NCI-H446 treated with DMSO at 0.1 percent for 48 hours (cell line): ENCODE measurements at regions not wholly inside any gene's neighbourhood (a gene's known extent, or its start where the extent isn't known, plus 50 kb on each side); places are given as distances from the start of the nearest gene placed in this dataset.
"Not testable (repeated sequence)": the region's sequence is repeated elsewhere in the genome, so short reads cannot be mapped to it uniquely, and the experiment has no call there.

Source experiments
- DNase-seq: peaks from one replicate; lab custom pipeline; 2025; lab: John Stamatoyannopoulos, UW

DNA sequence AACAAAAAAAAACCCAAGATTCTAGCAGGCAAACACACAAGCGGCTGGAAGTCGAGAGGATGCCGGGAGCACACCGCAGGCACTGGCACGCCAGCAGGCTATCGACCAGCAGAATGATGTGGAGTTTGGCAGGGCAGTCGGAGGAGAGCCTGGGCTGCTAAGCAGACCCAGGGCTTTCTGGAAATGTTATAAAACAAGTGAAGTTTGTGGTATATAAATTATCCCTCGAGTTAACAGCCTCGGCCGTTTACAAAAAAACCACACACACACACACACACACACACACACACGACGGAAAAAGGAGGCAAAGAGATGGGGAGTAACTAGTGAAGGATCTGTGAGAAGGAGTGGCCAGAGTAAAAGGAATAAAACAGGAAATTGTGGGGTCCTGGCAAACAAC lies 87.2 kb upstream of the IVNS1ABP start:
- DNase-seq = no peak

DNA sequence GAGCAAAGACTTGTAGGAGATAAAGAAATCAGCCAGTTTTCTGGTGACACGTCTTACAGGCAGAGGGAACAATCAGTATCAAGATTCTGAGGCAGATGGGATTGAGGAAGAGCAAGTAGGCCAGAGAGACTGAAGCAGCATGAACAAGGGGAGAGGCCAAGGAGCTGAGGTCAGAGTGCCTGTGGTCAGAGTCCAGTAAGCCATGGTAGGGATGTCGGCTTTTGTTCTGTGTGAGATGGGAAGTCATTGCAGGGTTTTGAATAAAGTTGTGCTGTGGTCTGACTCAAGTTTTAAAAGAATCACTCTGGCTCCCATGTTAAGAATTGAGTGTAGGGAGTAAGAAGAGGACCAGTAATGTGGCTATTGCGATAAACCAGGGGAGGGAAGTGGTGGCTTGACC lies 85.9 kb upstream of the IVNS1ABP start:
- no peak for DNase-seq

DNA sequence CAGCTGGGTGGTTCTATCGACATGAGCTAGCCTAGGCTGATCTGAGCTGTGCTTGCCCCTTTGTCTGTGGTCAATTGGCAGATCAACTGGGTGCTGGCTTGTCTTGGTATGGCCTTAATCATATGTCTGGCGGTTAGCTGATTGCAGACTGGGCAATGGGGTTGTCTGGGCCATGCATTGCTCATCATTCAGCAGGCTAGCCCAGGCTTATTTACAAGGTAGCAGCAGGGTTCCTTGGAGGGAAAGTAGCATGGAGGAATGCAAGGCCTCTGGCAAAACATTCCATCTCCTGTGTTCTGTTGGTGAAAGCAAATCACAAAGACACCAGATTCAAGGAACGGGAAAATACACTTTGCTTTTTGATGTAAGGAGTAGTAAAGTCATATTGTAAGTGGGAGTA lies 84.0 kb upstream of the IVNS1ABP start:
- no peak for DNase-seq

DNA sequence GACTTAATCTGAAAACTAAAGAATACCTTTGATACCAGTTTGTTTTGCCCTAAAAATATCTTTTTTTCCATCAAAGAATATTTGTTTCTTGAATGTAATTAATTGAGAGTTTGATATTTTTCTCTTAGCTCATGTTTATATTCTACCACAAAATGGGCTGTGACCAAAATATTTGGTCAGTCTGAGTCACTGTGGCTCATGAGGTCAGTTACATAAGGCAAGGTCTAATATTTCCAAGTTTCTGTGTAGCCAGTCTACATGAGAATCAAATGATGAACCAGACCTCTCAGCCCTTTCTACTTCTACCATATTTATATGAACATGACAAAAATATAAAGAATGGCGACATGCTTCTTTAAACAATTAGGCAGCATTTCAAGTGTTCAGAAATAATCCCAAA lies 83.0 kb upstream of the IVNS1ABP start:
- no peak for DNase-seq

DNA sequence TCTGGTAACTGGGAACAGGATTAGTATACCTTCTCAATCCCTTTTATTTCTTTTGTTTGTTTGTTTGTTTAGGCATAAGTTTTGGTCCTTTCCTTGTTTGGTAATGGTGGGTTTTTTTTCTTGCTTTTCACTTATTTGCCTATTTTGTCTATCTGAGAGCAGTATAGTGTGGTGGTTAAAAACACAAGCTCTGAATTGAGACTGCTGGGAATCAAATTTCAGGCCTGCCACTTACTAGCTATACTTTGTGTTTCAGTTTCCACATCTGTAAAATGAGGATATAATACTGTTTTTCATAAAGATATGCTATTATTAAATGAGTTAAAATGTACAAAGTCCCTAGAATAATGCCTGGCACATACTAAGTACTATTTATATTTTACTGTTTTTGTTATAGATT lies 81.6 kb upstream of the IVNS1ABP start:
- DNase-seq = no peak

DNA sequence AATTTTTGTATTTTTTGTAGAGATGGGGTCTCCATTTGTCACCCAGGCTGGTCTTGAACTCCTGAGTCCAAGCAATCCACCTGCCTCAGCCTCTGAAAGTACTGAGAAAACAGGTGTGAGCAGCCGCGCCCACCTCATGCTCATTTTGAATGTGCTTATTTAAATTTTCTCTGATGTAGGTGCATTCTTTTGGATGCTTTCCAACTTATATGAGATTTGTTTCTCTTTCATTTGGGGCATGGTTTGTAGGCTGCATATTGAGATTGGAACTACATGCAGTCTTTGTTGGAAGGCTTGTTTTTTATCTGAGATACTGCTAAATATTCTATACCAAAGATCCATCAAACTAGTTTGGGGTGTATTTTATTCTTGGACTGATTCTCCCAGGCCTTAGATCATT lies 81.0 kb upstream of the IVNS1ABP start:
- DNase-seq = no peak

DNA sequence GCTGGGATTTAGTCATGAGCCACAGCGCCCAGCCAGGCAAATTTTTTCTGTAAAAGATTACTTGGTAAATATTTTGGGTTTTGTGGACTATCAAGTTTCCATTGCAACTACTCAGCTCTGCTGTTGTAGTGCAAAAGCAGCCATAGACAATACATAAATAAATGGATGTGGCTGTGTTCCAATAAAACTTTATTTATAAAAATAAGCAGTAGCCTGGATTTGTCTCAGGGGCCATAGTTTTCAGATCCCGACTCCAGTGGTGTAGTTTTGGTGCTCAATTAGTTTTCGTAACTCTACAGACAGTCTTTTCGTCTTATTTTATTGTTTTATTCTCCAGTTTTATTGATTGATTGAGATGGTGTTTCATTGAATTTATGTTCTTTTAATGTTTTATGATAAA lies 80.1 kb upstream of the IVNS1ABP start:
- DNase-seq = no peak

DNA sequence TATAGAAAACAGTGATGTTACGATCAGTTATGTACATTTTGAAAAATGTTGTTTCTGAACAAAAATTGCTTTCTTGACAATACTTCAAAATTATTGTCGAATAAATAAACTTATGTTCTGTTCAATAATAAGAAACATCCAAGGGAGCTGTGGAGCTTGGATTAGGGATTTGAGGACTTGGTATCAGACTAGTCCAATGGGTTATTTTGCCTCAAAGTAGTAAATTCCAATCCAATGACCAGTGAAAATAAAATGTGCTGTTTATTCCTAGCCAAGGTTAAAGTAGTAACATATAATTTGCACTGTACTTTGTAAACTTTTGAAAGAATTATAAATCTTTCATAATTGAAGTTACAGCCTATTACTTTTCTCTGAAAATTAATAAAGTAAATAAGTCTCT lies 79.1 kb upstream of the IVNS1ABP start:
- DNase-seq = no peak

DNA sequence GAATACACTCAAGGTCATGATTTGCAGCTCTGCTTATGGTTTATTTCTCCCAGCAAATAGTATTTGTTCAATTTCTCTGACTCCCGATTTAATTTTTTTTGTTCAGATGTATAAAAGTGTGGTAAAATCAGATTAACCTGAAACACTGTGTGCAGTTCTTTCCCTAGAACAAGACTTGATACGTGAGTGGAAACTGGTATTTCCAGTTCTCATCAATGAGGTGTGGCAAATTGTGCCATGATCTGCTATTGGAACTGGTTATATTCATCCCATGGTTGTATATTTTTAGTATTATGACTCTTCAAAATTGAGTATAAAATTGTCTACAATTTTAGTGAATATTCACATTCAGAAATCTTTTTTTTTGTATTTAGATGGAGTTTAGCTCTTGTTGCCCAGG lies 76.8 kb upstream of the IVNS1ABP start:
- DNase-seq = no peak

DNA sequence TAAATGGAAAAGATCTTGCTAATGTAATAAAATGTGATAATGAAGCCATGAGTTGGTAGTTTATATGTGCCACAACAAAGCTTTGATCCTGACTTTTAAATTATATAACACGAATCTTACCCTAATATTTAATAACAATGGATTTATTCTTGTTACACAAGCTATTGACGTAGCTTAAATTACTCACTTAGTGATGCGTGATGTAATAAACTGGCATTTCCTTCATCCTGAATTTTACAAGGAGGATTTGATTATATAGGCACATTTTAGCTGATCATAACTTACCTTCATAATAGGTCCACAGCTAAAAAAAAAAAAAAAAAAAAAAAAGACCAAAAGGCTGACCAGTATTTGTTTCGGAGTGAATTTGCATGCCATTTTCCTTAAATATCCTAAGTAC lies 76.2 kb upstream of the IVNS1ABP start:
- DNase-seq = no peak

DNA sequence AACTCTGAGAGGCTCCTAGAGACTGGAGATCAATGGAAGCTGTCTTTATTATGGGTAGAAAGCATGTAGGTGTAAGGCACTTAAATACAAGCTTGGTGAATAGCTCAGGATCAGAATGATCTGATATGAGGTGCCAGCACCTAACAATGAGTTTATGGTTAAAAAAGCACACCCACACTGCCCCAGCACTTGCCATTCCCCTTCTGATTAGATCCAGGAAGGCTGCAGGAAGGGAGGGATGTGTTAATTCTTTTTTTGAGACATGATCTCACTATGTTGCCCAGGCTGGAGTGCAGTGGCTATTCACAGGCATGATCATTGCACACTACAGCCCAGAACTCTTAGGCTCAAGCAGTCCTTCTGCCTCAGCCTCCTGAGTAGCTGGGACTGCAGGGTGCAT lies 71.8 kb upstream of the IVNS1ABP start:
- no peak for DNase-seq

DNA sequence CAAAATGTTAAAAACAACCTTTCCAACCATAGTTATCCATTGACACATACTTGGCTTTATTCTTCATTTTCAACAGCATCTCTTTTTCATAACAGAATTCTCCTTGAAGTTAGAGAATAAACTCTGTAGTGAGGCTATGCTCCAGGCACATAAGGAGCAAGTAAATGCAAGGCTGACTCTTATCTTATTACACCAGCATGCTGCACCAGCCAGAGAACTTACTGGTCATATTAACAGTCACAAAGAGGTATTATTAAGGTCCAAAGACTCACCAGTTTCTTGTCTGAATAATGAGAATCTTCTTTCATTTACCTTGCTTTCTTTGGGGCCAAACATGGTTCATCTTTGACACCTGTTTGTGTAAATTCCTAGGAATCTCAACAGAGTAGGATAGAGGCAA lies 71.3 kb upstream of the IVNS1ABP start:
- no peak for DNase-seq

DNA sequence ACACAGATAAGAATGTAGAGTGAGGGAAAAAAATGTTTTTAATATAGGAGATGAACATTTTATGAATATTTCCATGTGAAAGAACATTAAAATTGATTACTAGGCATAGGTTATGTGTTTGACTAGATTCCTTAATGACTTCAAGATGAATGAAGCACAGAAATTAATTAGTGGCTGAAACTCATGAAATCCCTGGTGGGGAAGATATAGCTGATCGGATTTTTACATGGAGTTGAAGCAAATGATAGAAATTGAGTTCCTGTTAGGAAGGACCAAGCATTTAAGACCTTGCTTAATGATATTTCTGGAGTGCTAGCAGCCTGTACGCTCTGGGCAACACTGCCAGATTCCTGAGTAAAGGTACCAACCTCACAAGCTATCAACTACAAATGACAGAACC lies 68.9 kb upstream of the IVNS1ABP start:
- no peak for DNase-seq

DNA sequence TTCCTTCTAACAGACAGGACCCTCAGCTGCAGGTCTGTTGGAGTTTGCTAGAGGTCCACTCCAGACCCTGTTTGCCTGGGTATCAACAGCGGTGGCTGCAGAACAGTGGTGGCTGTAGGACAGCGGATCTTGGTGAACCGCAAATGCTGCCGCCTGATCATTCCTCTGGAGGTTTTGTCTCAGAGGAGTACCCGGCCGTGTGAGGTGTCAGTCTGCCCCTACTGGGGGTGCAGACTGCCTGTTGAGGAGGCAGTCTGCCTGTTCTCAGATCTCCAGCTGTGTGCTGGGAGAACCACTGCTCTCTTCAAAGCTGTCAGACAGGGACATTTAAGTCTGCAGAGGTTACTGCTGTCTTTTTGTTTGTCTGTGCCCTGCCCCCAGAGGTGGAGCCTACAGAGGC lies 66.8 kb upstream of the IVNS1ABP start:
- not testable (repeated sequence) for DNase-seq

DNA sequence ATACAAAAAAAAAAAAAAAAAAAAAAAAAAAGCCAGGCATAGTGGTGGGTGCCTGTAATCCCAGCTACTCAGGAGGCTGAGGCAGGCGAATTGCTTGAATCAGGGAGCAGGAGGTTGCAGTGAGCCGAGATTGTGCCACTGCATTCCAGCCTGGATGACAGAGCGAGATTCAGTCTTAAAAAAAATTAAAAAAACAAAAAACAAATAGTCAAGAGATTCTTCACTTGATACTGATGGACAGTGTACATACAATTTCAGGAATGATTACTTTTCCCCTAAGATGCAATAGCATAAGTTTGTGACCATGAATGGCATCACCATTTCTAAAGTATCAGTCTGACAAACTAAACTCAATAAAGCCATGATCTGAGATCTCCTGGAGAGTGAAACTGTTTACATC lies 60.8 kb upstream of the IVNS1ABP start:
- no peak for DNase-seq

DNA sequence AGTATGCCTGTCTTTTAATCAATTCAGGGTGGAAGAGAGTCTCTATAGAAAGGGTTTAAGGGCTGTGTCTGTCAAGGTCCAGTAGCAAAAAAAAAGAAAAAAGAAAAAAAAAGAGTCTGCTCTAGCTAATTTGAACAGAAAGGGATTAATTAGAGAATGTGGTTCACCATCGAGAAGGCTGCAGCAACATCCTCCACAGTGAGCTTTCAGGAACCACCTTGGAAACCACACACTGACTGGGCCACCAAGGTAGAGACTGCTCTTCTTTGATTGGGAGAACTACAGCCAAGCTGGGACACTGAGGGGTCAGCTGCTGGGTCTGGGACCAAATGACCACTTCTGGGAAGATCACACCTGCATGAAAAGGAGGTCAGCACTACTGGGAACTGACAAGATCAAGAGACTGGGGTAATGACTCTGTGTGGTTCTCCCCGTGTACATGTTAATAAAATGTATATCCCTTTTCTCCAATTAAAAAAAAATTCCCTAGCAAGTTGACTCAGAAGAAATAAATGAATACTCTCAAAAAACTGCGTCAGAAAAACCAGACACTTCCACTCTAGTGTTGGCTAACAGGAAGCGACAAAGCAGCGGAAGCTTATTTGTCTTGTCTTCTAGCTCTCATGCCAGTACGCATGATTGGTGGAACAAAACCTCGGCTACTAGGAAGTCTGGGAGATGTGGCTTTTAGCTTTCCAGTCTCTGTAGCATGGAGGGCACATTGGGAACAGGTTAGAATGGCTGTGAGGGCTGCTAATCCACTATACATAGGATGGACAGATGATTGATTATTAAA lies 60.0 kb upstream of the IVNS1ABP start:
- no peak for DNase-seq

DNA sequence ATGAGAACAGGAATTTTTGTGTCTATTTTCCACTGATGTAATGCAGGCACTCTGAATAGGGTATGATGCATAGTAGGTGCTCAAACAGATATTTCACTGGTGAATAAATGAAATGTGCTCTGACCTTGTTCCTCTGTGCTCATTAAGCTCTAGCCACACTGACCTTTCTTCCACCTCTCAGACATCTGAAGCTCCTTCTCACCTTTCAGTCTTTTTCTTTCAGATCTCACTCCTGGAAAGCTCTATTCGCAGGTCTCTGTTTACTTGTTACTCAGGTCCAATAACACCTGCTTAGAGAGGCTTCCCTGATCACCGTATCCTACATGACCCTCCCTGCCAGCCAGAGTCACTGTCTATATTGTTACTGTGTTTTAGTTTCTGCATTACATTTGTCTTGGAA lies 59.2 kb upstream of the IVNS1ABP start:
- no peak for DNase-seq

DNA sequence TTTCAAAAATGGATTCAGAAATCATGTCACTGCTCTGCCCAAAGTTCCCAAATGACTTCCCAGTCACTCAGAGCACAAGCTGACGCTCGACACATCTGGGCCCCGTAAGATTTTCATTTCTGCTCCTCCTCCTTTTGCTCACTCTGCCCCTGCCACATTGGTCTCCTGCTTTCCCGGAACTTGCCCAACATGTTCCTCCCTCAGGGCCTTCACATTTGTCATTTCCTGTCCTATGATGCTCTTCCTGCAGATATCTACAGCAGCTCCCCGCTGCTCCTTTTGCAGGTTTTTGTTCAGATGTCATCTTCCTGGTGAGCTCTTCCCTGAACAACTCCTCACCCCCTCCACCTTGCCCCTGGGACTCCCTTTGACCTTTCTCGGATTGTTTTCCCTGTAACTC lies 58.5 kb upstream of the IVNS1ABP start:
- no peak for DNase-seq

DNA sequence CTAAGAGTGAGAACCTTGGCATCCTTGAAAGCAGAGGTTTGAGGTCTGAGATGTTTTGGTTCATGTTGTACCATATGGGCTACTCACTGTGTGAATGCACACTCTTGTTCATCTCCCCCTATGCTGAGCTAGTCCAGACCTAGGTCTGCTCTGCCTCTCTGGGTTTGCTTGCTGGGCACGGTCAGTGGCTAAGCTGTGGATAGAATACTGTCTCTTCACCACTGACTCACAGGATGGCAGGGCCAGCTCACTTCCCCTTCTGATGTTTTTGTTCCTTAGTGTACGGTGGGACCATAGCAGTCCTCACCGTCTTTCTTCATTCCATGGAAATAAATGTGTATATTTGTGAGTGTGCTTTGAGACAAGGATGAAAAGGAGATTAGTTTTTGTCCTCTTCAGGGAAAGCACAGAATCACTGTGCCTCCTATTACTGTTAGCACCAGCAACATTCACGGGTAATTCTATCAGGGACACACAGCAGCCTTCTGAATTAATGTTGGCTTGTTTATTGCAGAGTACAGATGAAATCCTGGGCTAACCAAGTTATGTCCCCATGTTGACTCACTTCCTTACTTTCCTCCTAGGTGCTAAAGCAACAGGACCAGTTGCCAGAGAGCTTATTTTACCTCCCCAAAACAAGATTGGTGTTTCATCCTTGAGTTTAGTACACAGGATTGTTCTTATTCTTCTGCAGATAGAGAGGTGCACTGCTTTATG lies 56.9 kb upstream of the IVNS1ABP start:
- DNase-seq = no peak

DNA sequence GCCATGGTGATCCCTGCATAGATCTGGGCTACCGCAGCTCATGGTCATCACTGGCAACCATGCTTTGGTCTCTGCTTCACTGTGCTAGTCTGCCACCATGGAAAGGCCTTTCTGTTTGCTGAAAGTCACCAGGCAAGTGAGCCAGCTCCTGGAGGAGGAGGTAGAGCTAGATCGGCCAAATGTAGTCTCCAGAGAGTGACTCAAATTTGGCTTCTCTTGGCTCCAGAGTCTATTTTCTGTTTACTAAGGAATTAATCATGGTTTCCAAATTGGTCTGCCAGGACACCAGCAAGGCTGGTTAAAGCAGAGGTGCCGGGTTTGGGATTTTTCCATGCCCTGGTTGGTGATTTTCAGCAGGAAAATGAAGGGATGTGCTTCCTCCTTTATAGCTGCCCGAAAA lies 52.7 kb upstream of the IVNS1ABP start:
- peak; percentile 84 for DNase-seq

DNA sequence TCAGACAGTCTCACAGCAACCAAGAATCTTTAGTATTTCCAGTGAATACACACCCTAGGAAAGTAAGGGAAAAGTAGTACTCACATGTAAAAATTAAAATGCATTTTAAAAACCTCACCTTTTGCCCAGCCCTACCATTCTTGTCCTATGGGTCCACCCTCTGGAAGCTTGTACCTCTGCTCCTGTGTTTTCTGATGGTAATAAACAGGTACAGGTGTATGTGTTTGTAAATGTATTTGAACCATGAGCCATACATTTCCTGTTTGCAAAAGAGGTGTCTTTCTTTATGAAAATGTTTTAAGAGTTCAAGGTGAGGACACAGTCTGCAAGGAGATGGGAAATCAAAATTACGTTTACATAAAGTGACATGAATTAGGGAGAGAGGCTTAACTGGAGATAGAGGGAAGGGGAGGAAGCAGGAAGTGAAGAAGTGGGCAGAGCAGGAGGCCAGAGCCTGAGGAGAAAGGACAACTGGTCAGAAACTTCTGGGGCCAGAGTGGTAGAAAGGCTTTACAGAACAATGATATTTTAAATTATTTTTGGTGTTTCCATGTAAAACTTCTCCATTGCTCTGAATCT lies 52.0 kb upstream of the IVNS1ABP start:
- no peak for DNase-seq

DNA sequence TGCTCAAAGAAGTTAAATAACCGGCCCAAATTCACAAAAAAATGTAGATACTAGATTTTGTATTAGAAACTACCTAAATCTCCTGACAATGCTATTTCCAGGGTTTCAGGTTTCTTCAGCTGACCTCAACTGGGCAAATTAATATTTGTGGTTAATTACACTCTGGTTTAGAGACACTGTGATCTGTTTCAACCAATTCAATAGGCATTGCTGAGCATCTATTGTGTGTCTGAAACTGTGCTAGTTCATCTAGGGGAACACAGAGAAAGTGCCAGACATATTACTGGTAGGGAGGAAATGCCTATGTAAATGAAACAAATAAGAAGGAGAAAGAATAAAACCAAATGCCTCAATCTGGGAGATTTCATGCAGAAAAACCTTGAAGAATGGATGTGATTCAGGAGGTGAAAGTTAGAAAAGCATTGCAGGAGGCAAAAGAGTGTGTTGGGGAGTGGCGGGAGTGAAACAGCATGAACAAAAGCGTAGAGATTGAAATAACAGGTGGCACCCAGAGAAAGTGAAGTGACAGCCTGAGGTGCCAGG lies 51.3 kb upstream of the IVNS1ABP start:
- no peak for DNase-seq

DNA sequence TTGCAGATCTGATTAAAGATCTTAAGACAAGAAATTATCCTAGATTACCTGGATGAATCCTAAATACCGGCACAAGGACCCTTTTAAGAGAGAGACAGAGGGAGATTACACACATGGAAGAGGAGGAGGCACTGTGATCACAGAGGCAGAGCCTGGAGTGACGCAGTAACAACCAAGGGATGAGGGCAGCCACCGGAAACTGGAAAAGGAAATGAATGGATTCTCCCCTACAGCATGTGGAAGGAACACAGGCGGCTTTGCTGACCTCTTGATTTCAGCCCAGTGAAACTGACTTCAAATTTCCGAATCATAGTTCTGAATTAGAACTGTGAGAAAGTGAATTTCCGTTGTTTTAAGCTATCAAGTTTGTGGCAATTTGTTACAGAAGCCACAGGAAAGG lies 50.2 kb upstream of the IVNS1ABP start:
- no peak for DNase-seq
